HG03196 (cell line): ENCODE measurements at regions not wholly inside any gene's neighbourhood (a gene's known extent, or its start where the extent isn't known, plus 50 kb on each side); places are given as distances from the start of the nearest gene placed in this dataset.
"Not testable (repeated sequence)": the region's sequence is repeated elsewhere in the genome, so short reads cannot be mapped to it uniquely, and the experiment has no call there.

ENCODE experiments used
- ATAC-seq: cut with Tn5 transposase; IDR thresholded peaks from one replicate; pipeline ENCODE4 v1.9.1; 2021; ENCODE audit not compliant: unreplicated experiment

DNA sequence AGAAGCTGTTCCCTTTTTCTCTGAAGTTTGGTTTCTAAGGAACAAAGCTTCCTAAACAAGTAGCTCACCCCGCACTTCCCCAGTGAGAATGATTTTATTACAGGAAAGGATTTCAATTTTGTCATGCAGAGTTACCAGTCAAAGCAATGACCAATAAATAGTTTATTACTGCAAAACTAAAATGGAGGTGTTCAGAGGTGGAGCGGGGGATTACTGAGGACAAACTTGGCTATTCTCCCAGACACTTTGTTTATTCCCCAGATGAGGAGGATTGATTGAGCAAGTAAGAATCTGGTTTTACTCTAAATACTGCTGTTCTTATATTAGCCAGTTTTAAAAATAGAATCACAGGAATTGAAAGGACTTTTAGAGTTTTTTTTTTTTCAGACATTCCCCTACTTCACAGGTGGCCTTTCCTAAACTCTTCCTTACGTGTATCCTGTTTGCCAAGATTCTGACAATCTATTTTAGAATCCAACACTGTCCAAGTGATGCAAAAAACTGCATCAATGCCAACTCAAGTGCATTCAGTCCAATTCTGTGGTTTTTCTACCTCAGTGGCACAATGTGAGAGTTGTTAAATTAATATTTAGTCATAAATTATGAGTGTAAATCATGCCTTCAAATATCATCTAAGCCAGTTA is 136.1 kb downstream of the TNFSF18 start:
- ATAC-seq, result no peak

DNA sequence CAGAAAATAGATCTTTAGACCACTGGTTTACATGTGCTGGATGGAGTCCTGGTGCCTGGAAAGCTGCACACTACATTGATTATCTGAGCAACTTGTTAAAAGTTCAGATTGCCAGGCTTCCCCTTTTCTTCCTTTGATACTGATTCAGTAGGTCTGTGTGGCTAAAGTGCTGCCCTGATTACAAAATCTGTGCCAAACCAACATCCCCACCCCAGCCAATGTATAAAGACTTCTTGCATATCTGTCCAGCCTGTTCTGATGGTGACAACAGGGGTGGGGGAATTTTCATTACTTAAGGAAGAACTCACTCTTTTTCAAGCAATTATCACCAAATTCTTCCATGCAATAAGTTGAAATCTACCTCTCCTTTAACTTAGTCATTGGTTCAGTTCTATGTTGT is 135.5 kb downstream of the TNFSF18 start:
- ATAC-seq, result no peak

DNA sequence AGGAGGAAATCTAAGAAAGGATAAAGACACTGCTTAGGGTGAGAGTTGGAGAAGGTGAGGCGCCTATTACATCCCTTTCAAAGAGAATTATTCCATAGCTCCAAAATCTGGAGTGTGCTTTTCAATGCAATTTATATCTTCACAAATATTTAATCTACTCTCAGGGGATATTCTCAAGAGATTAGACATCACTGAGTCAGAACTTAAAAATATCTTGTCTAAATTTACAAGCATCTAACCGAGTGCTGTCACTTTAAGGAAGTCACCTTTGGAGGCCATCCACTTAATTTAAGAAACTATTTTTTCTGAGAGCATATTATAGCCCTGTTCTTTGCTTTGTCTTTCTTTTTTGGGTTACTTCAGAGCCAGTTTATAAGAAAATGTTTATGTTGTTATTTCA is 134.6 kb downstream of the TNFSF18 start:
- ATAC-seq, result no peak

DNA sequence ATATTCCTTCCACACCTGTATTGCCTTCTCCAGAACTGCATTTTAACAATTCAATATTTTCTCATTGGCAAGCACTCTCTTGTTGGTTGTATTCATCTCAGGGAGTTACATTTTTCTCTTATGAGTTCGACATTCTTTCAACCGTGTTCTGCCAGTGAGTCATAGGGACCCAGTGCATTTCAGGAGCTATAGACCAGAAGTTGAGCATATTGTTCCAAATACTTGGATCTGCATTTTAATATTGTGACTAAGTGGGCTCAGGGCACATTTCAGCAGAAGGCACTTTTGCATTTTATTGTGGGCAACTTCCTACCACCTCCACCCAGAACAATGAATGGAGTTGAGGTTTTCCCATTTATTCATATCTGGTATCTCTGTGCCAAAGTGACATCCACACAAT is 132.8 kb downstream of the TNFSF18 start:
- no peak for ATAC-seq

DNA sequence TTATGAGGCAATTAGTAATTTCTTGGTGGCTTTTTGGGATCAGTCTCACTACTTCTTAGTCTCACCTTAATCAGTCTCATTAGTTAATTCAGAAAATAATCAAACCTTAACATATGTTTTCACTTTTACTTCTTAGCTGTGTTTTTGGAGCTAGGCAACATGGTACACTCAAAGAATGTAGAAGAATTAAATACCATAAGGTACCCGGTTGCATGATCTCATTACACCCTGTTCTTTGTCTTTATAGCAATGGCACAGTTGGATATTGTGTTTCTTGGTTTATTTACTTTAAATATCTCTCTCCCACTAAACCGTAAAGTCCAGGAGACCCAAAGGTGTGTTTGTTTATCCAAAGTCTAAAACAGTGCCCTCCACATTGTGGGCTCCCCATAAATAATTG is 132.3 kb downstream of the TNFSF18 start:
- no peak for ATAC-seq

DNA sequence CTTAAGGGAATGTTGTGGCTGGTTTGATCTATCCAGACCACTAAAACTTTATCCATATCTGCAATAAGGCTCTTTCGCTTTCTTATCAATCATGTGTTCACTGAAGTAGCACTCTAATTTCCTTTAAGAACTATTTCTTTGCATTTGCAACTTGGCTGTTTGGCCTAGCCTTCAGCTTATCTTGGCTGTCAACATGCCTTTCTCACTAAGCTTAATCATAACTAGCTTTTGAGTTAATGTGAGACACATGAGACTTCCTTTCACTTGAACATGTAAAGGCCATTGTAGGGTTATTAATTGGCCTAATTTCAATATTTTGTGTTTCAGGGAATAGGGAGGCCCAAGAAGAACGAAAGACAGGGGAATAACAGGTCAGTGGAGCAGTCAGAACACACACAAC is 124.7 kb downstream of the TNFSF18 start:
- ATAC-seq, result no peak

DNA sequence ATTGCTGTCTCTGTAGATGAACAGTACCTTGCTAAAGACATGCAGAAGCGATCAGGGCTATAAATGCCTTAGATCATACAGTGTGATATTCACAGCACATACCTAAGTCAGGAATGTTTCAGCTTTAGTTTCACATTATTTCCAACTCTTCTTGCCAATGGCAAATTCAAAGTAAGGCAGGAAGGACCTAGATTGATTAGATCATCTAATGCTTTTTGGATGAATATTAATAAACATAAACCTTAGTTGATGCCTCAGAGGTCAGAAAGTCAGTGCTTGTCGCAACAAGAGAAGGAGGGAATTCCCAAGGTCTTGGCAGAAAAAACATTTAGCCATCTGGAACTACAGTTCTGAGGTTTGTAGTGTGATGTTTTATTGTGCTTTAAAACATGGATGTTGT is 122.3 kb downstream of the TNFSF18 start:
- no peak for ATAC-seq

DNA sequence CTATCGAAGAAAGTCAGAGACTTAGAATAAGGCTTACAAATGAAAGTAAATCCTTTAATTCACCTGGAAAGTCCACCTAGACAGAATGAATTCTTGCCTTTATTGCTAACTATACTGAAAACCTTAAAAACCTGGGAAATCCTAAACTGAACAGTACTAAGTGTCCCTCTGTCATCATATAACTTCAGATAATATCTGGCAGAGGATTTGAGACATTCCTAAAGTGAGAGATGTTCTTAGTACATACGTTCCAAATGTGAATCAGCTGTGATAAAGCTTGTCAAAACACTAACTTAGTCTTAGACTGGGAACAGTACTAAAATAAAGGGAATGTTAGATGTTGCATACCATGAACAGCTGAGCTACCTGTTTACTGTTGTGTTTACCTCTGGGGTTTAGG is 121.7 kb downstream of the TNFSF18 start:
- ATAC-seq, result no peak

DNA sequence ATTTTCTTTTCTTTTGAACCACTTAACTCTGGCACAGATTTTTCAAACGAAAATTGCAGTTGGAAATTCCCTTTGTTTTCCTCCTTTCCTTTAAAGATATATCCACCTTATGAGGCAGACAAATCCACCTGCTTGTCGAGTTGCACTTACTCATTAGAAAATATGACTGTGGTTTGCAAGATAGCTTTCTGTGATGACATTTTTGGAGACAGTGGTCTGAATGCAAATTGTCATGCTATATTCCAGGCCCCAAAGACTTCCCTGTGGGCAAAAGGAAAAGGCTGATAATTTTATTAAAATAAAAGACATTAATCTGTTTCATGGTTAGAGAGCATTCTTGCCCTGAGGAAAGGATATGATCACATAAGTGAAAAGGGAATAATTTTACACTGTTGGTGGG is 120.6 kb downstream of the TNFSF18 start:
- ATAC-seq, result no peak

DNA sequence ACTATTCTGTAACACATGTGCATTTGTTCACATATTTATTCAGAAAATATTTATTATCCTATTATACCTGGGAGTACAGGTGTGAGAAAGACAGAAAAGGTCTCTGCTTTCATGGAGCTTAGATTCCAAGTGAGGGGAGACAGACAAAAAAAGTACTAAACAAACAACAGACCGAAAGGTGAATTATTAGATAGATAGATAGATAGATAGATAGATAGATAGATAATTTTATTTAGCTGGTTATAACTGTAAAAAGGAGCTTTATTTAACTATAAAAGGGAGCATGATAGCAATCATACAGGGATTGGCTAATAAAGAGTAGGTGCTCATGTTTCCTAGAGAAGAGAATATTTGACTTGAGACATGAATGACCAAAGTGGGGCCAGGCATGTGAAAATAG is 119.4 kb downstream of the TNFSF18 start:
- no peak for ATAC-seq

DNA sequence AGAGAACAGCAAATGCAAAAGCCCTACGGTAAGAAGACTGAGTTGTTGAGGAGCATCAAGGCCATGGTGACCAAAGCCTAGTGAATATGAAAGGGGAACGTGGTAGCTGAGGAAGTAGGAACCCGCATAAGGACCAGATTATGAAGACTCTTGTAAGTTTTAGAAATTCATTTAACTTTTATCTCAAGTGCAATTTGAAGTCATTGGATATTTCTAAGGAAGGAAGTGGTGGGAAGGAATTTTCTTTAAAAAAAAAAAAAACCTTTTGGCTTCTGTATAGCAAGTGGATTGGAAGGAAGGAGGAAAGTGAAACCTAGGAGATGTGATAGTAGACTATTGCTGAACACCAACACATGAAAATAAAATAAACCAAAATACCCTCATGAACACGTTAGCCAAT is 119.0 kb downstream of the TNFSF18 start:
- no peak for ATAC-seq

DNA sequence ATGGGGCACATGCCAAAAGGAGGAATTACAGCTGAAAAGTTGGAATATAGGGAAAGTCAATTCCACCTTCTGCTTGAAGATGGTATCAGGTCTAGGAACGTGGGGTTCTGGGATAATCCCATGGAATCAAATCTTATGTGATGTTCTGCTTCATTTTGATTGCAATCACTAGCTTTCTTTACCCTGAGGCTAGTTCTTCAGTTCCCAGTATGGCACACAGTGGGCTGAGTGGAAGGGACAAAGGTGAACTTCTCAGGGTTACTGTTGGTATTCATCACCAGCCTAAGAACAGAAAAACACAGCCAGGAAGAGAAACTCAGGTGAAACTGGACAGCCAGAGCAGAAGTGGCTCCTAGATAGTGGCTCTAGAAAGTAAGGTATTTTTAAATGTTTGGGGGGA is 117.8 kb downstream of the TNFSF18 start:
- no peak for ATAC-seq

DNA sequence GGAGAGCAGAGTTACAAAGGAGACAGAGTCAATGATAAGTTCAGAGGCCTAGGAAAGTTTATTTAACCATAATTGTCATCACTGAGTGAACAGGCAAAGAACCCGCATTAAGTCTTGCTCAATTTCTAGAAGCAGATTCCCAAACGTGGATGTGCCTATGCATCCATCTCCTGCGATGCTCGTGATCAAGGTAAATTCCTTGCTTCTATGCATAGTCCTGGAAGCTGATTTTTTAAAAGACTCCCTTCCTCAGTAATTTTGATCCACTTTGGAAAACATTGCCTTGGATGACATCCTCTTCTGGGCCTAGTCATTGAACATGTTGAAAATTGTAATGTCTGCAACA is 116.4 kb downstream of the TNFSF18 start:
- no peak for ATAC-seq

DNA sequence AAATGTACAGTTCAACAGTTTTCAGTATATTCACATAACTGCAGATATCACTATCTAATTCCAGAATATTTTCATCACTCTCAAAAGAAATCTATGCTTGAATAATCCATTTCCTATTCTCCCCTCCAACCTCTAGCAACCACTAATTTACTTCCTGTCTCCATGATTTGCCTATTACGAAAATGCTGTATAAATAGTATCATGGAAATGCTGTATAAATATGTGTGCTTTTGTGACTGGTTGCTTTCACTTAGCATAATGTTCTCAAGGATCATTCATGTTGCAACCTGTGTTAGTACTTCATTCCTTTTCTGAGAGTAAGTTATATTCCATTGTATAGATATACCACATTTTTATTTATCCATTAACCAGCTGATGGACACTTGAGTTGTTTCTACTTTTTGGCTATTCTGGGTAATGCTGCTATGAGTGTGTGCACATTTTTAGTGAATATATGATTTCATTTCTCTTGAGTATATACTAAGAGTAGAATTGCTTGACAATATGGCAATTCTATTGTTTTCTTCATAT is 115.6 kb downstream of the TNFSF18 start:
- no peak for ATAC-seq

DNA sequence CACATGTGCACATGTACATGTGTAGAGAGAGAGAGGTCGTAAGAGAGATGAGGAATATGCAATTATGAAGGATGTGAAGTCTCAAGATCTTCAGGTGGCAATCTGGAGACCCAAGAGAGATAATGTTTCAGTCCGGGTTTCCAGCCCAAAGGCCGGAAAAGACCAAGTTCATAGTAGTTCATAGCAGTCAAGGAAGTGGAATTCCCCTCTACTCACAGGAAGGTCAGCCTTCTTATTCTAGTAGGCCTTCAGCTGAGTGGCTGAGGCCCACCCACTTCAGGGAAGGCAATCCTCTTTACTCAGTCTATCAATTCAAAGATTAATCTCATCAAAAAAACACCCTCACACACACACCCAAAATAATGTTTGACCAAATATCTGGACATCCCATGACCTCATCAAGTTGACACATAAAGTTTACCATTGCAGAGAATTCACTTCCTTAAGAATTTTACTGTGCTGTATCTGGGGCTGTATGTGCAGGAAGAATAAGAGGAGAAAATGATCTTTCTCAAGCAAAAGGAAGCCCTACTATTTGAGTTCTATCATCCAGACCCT is 114.6 kb downstream of the TNFSF18 start:
- no peak for ATAC-seq

DNA sequence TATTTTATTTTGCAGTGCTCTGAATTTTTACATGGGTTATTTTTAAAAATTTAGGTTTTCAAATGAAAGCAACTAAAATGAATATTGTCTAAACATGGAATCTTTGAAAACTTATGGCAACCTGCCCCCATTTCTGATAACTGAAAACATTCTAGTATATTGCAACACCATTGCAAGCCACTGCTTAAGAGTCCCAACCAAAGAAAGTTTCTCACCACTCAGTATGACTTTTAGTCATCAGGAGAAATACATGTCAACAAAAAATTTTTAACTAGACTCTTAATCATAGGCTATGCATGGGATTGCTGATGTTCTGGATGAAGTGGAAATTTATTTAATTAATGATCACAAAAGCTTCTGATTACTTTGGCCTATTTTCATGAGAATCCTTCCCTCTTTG is 112.1 kb downstream of the TNFSF18 start:
- ATAC-seq, result no peak

DNA sequence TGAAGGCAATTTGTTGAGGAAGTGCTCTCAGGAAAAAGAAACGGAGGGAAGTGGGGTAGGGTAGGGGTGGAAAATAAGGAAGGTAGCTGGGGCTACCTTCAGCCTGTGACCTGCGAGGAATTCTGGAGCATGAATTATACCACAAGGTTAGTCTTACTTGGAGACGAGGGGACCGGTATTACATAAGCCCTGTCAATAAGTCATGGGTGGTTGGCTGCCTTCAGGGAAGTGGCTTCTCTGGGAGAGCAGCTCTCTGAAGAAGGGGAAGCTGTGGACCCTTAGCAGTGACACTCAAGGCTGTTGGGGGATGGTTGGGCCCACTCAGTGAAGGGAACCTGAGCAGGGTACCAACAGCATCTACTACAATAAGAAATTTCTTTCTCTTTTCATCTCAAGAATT is 111.3 kb downstream of the TNFSF18 start:
- no peak for ATAC-seq

DNA sequence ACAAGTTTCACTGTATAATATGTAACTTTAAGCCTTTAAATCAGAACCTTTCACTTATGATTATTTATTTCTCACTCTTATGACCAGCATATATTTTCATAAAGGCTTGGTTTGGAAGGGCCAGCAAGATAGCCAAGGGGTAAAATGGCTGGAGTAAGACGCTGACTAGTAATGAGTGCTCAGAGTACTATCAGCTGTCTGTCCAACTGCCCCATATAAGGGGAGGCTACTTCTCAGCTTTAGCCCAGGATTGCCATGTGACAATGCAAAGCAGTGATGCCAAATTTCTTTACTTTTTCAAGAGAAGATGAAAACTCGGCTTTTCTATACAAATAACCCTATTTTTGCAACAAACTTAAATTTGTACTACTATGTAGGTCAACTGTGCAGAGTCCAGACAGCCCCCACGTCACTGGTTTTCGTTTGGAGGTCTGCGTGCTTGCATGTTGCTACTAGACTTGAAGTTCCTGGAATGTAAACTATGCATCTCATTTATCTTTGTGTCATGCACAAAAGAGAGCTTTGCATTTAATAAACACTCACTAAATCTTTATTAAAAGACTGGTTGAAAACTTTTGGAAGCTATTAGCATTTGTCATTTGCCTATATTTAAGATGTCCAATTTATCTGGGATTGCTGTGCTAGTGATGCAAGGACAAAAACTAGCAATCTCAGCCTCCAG is 110.4 kb downstream of the TNFSF18 start:
- no peak for ATAC-seq

DNA sequence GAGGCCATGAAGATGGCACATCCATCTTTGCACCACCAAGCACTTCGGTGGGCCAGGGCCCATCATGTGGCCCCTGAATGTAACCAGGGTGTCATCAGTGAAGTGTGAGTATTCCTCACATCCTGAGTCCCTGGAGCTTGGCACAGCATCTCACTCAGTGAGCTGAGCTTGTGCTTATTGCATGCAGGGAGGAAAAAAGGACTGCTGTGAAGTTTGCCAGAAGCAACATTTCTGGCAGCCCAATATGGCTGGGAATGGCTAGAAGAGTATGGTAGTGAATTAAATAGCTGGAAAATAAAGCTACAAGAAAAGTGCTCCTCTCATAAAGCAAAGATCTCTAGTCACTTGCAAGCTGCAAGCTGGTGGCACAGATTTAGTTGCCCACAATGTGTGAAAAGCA is 109.3 kb downstream of the TNFSF18 start:
- no peak for ATAC-seq

DNA sequence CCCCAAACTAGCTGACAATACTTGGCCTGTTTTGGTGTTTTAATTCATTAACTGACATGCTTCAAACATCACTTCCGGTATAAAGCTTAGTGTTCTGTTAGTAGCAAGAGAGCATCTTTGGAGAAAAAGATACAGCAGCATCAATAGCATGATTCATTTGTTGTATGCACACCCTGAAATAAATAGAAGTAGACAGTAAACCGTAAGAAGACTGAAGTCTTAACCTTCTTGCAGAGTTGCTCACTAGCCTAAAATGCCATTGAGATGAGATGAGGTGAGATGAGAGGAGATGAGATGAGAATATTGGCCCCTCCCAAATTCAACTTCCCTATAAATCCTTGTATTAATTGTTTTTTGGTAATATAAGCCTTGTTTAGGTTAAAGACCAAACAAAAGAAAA is 108.8 kb downstream of the TNFSF18 start:
- ATAC-seq, result no peak

DNA sequence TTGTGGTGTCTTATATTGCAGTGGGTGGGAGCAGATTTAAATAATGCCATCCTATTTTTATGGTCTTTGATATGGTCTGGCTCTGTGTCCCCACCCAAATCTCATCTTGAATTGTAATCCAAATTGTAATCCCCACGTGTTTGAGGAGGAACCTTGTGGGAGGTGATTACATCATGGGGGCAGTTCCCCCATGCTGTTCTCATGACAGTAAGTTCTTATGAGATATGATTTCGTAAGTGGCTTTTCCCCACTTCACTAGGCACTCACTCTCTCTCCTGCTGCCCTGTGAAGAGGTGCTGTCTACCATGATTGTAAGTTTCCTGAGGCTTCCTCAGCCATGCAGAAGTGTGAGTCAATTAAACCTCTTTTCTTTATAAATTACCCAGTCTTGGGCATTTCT is 107.6 kb downstream of the TNFSF18 start:
- not testable (repeated sequence) for ATAC-seq

DNA sequence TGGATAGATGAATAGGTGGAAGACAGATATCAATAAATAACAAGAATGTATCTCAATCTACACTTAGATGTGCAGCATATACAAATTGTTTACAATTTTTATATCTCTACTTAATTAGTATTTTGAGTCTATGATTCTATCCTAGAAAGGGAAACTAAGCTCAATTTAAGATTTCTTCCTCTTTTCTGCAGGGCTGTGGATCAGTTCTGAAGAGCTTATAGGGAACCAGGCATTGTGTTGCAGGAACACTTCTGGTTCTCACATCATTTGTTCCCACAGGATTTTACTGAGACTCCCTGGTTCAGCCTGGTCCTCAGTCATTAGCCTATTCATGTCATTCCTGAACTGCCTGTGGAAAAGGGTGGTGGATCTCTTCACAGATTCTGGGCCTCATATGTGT is 105.8 kb downstream of the TNFSF18 start:
- ATAC-seq, result no peak
